SJSA1 (cell line): ENCODE measurements at regions not wholly inside any gene's neighbourhood (a gene's known extent, or its start where the extent isn't known, plus 50 kb on each side); places are given as distances from the start of the nearest gene placed in this dataset.

Source experiments
- DNase-seq, 2 experiments: peaks; one replicate each; pipeline ENCODE4 v3.0.0-alpha.2; 2015 to 2020; ENCODE audit warnings: low spot score in 2 of 2, low read depth in 1 of 2
- H3K27ac ChIP-seq: fragments of 250-450 bp; sonication (Bioruptor Pico); 2 replicates; pipeline ENCODE4 v1.5.1; 2020; ENCODE audit warnings: mild to moderate bottlenecking, moderate library complexity
- H3K27me3 ChIP-seq: fragments of 250-450 bp; sonication (Bioruptor Pico); replicated peaks from 2 replicates; pipeline ENCODE4 v1.5.1; 2020; ENCODE audit warnings: mild to moderate bottlenecking, moderate library complexity
- H3K36me3 ChIP-seq: fragments of 250-450 bp; sonication (Bioruptor Pico); 2 replicates; pipeline ENCODE4 v1.5.1; 2020; ENCODE audit warnings: mild to moderate bottlenecking
- H3K4me1 ChIP-seq: fragments of 250-450 bp; sonication (Bioruptor Pico); replicated peaks from 2 replicates; pipeline ENCODE4 v1.6.1; 2021; ENCODE audit warnings: mild to moderate bottlenecking
- H3K4me3 ChIP-seq: fragments of 250-450 bp; sonication (Bioruptor Pico); 2 replicates; pipeline ENCODE4 v1.5.1; 2020; ENCODE audit warnings: mild to moderate bottlenecking
- H3K9me3 ChIP-seq: fragments of 250-450 bp; sonication (Bioruptor Pico); replicated peaks from 2 replicates; pipeline ENCODE4 v1.5.1; 2020; ENCODE audit warnings: mild to moderate bottlenecking

DNA sequence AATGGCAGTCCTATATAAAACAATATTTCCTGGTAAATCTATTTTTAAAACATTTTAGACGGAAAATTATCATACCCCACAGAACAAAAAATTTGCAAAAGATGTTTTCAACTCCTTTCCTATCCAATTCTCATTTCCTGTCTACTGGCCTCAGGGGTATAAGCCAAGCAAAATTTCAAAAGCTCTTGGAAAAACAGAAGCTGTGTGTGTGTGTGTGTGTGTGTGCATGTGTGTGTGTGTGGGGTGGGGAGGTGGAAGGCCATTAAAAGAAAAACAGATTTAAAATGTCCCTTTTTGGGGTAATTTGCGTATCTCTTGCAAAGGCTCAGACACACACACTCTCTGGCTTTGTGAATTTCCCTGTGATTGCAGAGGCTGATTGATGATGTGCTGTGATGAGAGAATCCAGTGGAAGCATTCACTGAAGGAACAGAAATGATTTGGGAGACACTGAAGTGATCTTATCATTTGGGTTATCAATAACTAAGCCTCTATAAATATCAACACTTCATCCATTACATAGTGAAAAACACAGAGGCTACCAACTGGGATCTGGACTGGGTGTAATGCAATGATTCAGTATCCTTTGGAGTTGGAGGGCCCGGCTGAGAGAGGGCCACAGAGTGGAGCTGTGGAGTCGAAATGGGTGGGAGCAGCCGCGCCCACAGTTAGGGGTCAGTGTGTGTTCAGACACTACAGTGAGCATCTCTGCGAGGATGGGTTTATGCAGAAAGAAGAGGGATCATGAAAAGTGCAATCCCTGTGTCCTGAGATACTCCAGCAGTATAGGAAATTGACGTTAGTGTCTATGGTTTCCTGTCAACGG is 106.8 kb upstream of the PREP start:
- Histone ChIP-seq H3K36me3 (no peaks in the 10 kb centered on the region), H3K27ac (no peak overlapping the region), H3K4me1 (peaks cover 6% of the 10 kb centered on the region), H3K4me3 (no peak overlapping the region), H3K27me3 (no peaks in the 10 kb centered on the region), H3K9me3 (no peaks in the 10 kb centered on the region)
- DNase-seq, result peak in 1 of 2 experiments; percentile 28

DNA sequence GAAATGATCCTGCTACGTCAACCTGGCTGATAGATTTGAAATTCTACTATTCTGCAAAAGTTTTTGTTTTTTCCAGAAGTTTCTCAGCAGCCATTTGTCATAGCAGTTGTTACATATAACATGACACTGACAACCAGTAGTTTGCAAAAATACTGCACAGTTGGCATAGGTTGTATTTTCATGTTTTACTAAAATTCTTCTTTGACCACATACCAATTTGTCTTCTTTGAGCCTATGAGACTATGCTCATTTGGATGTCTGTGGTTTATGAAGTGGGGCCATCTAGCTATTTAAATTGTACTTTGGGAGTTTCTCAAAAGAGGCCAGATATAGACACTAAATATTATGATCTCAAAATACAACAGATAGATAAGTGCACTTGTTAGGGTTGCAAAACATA is 104.9 kb upstream of the PREP start:
- H3K4me3 ChIP-seq, result no peak overlapping the region
- no peaks in the 10 kb centered on the region for H3K9me3 ChIP-seq
- no peak for DNase-seq
- no peak overlapping the region for H3K27ac ChIP-seq
- peaks cover 6% of the 10 kb centered on the region for H3K4me1 ChIP-seq
- H3K27me3 ChIP-seq, result no peaks in the 10 kb centered on the region
- no peaks in the 10 kb centered on the region for H3K36me3 ChIP-seq

DNA sequence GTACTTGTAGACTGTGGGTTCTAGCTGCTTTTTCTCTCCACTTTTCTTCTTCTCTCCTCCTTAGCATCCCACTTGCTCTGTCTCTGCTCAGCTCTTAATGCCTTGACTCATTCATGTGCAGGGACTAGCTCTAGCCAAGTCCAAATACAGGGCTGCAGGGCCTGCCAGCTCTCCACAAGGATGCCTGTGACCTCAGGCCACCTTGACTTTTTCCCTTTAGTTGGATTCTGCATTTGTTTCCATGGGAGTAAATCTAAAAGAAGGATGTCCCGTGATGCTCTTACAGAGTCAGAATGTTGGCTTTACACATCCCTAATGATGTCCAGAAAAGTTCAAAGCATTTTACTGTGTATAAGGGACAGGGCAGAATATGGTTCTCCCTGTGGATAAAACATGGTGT is 101.8 kb upstream of the PREP start:
- Histone ChIP-seq H3K4me3 (no peak overlapping the region), H3K9me3 (no peaks in the 10 kb centered on the region), H3K4me1 (no peaks in the 10 kb centered on the region), H3K36me3 (no peaks in the 10 kb centered on the region), H3K27ac (no peak overlapping the region), H3K27me3 (no peaks in the 10 kb centered on the region)
- no peak for DNase-seq

DNA sequence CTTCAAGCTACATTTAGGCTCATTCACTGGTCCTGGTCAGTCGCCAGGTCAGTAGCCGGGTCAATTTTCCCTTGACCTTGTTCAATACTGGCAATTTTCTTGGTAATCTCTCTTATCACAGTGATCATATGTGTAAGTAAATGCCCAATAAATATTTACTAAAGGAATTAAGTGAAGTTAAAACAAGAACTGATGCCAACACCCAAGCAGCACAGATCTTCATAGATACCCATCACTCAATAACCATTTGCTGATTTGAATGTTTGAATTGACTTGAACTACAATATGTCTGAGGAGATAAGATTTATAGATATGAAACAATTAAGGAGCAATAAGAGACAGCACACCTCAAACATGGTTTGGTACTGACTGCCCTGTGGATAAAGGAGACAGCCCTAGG is 100.8 kb upstream of the PREP start:
- Histone ChIP-seq H3K27ac (no peak overlapping the region), H3K9me3 (no peaks in the 10 kb centered on the region), H3K27me3 (no peaks in the 10 kb centered on the region), H3K4me3 (no peak overlapping the region), H3K4me1 (no peaks in the 10 kb centered on the region), H3K36me3 (no peaks in the 10 kb centered on the region)
- DNase-seq, result no peak

DNA sequence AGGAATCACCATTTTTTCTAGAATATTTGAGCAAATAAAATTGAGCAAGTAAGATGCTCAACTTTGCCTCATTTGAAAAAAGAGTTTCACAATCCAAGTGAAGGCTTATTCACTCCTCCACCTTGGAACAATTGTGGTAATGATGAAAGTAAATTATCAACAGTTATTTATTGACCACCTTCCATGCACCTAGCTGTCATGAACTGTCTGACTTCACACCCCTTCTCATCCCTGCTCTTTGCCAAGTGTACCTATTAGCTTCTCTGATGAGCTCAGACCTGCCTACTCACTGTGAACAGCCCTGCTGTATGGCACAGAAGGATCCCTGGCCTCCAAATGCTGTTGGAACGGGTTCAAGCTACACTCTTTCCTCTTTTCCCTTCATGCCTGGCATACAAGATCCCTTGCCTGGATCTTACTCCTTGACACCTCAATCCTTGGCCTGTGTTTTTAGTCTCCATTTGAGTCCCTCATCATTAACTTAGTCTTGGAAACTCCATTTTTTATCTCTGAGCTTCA is 99.0 kb upstream of the PREP start:
- Histone ChIP-seq H3K27me3 (no peaks in the 10 kb centered on the region), H3K27ac (no peak overlapping the region), H3K4me1 (no peaks in the 10 kb centered on the region), H3K36me3 (no peaks in the 10 kb centered on the region), H3K9me3 (no peaks in the 10 kb centered on the region), H3K4me3 (no peak overlapping the region)
- no peak for DNase-seq

DNA sequence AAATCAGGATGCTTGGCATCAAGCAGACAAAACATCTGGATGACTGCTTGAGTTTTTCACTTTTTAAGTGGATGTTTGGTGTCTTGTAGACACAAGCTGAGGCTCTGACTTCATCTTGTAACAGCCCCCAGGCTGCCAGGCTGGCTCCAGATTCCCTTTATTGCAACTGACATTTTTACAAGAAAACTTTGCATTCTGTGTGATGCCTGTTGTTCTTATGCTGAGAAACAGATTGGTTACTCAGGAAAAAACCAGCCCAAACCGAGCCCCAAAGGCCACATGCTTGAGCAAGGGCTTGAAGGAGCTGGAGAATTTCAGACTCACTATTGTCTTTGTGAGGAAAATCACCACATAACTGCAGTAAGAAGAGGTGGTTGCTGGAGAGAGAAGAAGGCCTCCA is 98.4 kb upstream of the PREP start:
- Histone ChIP-seq H3K27me3 (no peaks in the 10 kb centered on the region), H3K27ac (no peak overlapping the region), H3K36me3 (no peaks in the 10 kb centered on the region), H3K4me3 (no peak overlapping the region), H3K4me1 (no peaks in the 10 kb centered on the region), H3K9me3 (no peaks in the 10 kb centered on the region)
- DNase-seq, result no peak

DNA sequence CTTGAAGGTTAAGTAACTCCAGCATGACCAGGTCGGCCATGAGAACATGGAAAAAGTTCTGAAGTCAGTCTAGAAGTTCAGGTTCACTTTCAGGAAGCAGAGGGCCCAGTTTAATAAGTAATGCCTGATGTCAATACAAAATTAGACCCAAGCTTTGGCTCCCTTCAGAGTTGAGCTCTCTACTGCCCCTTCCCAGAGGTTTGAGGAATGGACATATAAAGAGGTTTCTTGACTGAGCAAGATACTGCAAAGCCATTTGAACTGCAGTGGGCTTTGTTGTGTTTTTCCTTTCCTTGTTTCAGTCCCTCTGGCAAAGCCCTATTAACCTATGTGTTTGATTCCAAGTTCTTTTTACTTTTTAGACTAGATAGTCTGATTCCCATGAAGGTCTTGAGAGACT is 97.8 kb upstream of the PREP start:
- no peaks in the 10 kb centered on the region for H3K27me3 ChIP-seq
- no peaks in the 10 kb centered on the region for H3K4me1 ChIP-seq
- no peaks in the 10 kb centered on the region for H3K36me3 ChIP-seq
- no peak overlapping the region for H3K4me3 ChIP-seq
- no peak overlapping the region for H3K27ac ChIP-seq
- no peaks in the 10 kb centered on the region for H3K9me3 ChIP-seq
- DNase-seq, result no peak

DNA sequence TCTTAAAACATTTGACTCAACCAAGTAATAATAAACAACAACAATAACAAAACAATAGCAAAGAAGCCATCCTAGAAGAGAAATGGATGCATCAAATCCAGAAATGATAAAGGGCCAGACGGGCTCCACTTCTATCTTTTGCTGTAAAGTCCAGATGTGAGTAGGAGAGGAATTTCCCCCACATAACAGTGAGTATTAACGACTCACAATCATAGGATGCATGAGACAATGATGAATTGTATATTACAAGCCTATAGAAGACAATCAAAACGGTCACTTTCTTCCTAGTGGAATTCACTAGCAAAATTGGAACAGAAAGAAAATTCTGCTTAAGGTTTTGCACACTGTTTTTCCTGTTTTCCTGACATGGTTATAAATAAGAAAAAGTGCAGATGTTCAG is 97.0 kb upstream of the PREP start:
- H3K27ac ChIP-seq, result no peak overlapping the region
- DNase-seq, result no peak

DNA sequence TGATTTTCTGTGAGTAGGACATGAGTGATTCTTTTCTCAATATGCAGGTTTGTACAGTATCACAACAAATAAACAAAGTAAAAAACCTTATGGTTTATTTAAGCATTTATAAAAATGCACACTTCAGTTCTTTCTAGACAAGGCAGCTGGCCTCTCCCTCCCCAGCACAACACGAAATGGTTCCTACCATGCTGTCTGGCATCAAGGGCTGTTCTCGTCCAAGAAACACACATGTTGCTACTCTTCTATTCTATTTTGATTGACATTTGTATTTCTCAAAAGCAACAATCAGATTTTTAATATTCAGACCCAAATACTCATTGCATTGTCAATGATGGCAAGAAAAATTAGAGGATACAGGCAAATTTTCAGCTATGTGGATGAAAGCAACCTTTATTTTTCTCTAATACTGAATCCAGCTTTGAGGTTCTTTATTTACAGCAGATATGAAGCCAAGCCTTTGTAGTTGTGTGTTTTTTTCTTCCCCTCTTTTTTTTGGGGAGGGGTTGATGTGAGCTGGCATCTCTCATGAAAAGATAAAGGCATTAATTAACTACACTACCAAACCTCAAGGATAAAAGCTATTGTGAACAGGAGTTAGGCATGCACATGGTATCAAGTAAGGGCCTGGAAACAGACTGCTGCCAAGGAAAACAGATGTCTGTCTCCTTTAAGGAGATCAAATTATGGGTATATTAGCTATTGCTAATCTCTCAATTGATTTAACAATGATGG is 96.4 kb upstream of the PREP start:
- DNase-seq, result no peak
- H3K4me1 ChIP-seq, result no peaks in the 10 kb centered on the region
- no peak overlapping the region for H3K27ac ChIP-seq
- H3K36me3 ChIP-seq, result no peaks in the 10 kb centered on the region
- H3K4me3 ChIP-seq, result no peak overlapping the region
- no peaks in the 10 kb centered on the region for H3K27me3 ChIP-seq
- H3K9me3 ChIP-seq, result no peaks in the 10 kb centered on the region

More for the DNA sequence above, 97.0 kb upstream of the PREP start:
- Histone ChIP-seq H3K27me3 (no peaks in the 10 kb centered on the region), H3K4me3 (no peak overlapping the region), H3K4me1 (no peaks in the 10 kb centered on the region), H3K36me3 (no peaks in the 10 kb centered on the region), H3K9me3 (no peaks in the 10 kb centered on the region)

DNA sequence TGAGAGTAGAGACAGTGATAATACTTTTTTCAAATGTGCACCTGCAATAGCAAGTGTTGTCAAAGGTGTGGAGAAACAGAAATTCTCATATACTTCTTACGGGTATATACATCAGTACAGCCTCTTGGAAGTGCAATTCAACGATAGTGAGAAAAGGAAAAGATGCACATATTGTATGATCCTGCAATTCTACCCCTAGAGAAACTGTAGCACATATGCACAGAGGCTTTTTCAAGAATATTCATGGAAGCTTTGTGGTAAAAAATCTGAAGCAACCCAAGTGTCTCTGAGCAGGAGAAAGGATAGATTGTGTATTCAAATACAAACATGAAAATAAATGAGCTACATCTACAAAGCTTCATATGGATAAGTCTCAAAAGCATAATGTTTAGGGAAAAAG is 94.7 kb upstream of the PREP start:
- no peaks in the 10 kb centered on the region for H3K36me3 ChIP-seq
- no peaks in the 10 kb centered on the region for H3K9me3 ChIP-seq
- DNase-seq, result no peak
- no peaks in the 10 kb centered on the region for H3K27me3 ChIP-seq
- H3K27ac ChIP-seq, result no peak overlapping the region
- no peak overlapping the region for H3K4me3 ChIP-seq
- H3K4me1 ChIP-seq, result no peaks in the 10 kb centered on the region

DNA sequence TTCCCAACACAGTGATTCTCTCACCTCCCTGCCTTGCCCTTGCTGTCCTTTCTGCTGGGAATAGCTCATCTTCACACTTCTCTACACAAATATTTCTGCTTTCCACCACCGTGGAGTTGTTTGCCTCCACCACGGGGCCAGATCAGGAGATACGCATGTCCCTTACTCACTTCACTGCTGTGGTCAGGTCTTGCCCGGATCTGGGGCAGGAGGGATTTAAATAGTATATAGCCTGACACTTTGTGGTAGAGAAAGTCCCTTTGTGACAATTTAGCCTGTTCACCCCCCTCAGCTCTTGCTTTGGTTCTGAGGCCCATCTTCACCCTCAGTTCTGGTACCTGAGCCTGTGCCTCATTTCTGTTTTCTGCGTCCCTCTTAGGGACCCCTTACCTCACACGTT is 92.6 kb upstream of the PREP start:
- no peak for DNase-seq
- Histone ChIP-seq H3K36me3 (no peaks in the 10 kb centered on the region), H3K27ac (no peak overlapping the region), H3K27me3 (no peaks in the 10 kb centered on the region), H3K4me1 (no peaks in the 10 kb centered on the region), H3K9me3 (no peaks in the 10 kb centered on the region), H3K4me3 (no peak overlapping the region)

DNA sequence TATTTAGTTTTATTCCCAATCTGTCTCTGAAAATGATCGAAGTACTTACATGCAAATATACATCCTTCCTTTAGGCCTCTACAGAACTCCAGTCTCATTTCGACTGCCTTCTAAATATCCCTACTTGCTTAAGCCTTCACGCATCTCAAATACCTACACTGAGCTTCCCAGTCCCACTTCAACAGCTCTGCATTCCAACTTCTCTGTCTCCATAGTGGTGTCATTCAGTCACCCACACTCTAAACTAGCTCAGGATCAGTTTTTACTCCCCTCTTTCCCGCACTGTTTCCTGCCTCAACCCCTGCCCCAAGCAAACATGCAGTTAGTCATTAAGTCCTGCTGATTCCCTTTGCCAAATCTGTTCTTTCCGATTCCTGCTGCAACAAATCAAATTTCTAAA is 91.8 kb upstream of the PREP start:
- H3K9me3 ChIP-seq, result no peaks in the 10 kb centered on the region
- H3K27ac ChIP-seq, result no peak overlapping the region

DNA sequence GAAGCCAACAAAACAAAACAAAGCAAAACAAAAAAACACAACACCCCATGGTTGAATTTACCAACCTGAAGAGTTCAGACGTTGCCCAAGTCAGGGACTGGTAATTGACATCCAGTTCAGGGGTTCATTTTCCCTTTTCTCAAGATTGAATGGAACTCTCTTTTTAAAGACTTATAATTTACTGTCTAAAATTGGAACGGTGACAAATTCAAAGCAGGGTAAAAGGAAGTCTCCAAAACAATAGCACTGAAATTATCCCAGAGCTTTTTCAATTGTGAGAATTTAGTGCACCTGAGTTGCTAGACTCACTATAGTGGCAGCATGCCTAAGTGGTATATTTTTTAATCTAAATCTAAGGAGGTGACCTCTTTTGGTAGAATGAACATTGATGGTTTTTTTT is 90.9 kb upstream of the PREP start:
- H3K27me3 ChIP-seq, result no peaks in the 10 kb centered on the region
- H3K27ac ChIP-seq, result no peak overlapping the region
- H3K4me3 ChIP-seq, result no peak overlapping the region
- DNase-seq, result no peak
- peaks cover 11% of the 10 kb centered on the region for H3K4me1 ChIP-seq
- H3K9me3 ChIP-seq, result no peaks in the 10 kb centered on the region
- H3K36me3 ChIP-seq, result no peaks in the 10 kb centered on the region

More for the DNA sequence above, 91.8 kb upstream of the PREP start:
- DNase-seq, result no peak
- peaks cover 1% of the 10 kb centered on the region for H3K4me1 ChIP-seq
- H3K27me3 ChIP-seq, result no peaks in the 10 kb centered on the region
- no peak overlapping the region for H3K4me3 ChIP-seq
- H3K36me3 ChIP-seq, result no peaks in the 10 kb centered on the region
